Stimulated activated CD4-positive, alpha-beta T cell treated with anti-CD3 and anti-CD28 coated beads, Interleukin-2, amount 100 ng/mL, for 4 hours (primary cell): ENCODE measurements at regions not wholly inside any gene's neighbourhood (a gene's known extent, or its start where the extent isn't known, plus 50 kb on each side); places are given as distances from the start of the nearest gene placed in this dataset.

Experiments
- DNase-seq: peaks from one replicate; pipeline ENCODE4 v3.0.0-alpha.2; 2020; ENCODE audit warnings: low read depth

DNA sequence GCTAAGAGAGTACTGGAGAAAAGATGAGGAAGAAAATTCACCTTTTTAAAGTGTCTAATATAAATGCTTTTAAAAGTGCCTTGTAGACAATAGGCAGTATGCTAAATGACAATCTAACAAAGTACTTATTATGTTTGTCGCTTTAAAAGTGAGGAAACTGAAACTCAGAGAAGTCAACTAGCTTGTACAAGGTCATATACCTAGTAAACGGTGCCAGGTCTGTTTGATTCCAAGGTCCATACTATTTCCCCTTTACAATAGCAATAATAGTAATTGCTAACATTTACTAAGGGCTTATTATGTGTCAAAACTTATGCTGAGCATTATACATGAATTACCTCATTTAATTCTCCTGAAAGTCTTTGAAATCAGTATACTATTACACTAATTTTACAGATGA is 328.6 kb upstream of the SLC24A2 start:
- no peak for DNase-seq

DNA sequence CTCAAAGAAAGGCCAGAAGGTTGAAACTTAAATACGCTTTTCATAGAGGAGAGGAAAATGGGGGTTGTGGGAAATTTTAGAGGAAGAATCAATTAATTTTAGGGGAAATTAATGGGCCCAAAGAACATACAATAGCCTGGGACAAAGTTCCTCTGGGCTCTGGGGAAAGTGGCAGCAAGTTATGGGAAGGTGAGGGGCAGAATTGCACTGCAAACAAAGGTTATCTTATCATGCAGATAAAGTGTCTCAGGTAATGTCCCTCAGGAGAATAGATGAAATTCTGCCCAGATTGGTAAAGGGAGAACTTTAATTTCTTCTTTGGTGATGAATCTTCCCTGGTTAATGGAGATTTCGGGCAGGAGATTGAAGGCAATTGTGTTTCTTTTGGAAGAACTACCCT is 326.1 kb upstream of the SLC24A2 start:
- DNase-seq = no peak

DNA sequence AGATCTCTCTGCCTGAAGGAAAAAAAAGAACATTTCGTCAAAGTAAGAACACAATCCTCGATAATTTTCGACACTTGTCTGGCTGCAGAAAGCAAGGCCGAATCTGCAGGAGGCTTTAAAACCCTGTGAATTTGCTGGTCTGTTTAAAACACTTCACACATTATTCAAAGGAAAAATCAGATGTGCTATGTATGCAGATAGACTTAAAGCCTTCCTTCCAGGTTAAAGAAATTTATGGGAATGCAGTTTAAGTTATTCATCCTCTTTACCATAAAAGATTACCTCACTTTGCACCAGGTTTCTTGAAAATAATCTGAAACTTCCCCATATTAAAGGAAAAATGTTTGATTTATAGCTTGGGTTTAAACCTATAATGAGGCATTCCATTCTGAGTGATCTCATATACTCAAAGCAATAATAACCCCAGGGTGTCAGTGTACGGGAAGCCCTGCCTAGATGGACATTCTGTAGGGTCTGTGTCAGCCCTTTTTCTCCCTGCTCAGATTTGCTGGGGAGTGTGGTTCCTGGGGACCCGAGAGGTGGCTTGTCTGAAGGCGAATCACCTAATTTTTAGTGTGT is 323.5 kb upstream of the SLC24A2 start:
- DNase-seq = no peak

- DNase-seq = no peak
Observed at GRCh38 chr9:20111173-20111843, 322.5 kb upstream of the SLC24A2 start.

- DNase-seq = no peak
Observed at GRCh38 chr9:20095430-20096092, 306.7 kb upstream of the SLC24A2 start.

- no peak for DNase-seq
Observed at GRCh38 chr9:20092561-20092960, 303.7 kb upstream of the SLC24A2 start.

GRCh38 chr9:20087481-20087880 is 298.6 kb upstream of the SLC24A2 start:
- DNase-seq = no peak

GRCh38 chr9:20085842-20086241 is 297.0 kb upstream of the SLC24A2 start:
- DNase-seq = no peak

GRCh38 chr9:20084125-20084524 is 295.3 kb upstream of the SLC24A2 start:
- DNase-seq = no peak

GRCh38 chr9:20083390-20083789 is 294.6 kb upstream of the SLC24A2 start:
- no peak for DNase-seq

DNA sequence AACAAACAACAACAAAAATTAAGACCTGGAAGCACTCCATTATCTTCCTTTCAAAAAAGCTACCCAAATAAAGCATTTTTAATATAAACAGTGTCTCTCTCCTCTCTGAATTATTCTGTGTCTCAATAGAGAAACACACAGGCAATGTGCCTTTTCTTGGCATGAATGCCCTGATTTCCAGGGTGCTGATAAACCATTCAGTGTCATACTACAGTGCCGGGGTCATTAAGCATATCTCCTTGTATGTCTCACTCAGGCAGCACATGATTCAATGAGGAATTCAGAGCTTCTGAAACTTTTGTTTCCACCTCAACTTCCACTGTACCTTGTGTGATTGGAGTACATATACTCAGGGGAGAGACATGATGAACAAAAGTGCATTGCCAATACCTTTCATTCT is 294.0 kb upstream of the SLC24A2 start:
- DNase-seq = no peak

DNA sequence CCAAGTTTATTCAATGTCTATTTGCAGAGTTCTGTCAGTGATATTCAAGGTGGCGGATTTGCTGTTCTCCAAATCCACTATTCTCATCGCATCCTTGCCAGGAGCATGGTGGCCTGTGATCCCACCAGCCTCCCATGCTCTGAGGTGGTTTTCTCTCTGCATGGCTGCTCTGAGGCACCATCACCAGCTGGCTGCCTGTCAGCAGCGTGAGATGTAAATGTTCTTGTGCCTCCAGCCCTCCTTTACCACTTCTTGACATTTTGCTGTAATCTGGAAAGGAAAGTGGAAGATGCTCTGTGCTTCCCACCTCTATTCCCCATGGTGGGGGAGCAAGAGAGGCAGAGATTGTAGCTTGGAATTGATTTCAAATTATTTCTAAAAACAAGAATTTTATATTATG is 293.6 kb upstream of the SLC24A2 start:
- DNase-seq = no peak

DNA sequence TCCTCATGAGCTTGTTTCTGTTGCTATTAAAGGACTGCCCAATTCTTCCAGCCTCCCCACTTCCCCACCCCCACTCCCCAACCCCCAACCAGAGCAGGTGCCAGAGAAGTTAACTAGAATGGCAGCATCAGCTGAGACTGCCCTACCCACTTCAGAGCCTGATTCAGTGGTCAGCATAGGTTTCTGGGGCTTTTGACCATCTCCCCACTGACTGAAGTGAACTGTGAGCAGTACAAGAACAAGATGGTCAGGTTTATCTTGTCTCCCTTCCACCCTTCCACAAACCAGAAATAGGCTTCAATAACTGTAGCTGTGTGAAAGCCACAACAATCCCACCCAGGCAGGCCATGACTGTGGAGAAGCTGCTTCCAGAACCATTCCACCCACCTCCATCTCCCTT is 289.4 kb upstream of the SLC24A2 start:
- no peak for DNase-seq

DNA sequence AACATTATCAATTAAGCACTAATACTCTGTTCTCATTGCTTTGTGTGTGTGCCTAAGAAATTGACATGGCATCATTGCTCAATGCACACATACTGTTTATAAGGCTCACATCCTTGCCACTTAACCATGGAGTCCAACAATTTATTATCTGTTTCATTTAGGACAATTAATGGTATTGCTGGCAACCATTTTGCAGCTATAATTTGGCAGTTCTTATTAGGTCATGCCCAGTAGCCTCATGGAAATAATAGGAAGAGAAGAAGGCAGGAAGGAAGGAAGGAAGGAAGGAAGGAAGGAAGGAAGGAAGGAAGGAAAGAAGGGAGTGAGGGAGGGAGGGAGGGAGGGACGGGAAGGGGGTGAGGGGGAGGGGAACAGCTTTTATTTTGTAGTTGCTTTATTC is 285.5 kb upstream of the SLC24A2 start:
- no peak for DNase-seq

GRCh38 chr9:20070336-20070735 is 281.5 kb upstream of the SLC24A2 start:
- DNase-seq = no peak

DNA sequence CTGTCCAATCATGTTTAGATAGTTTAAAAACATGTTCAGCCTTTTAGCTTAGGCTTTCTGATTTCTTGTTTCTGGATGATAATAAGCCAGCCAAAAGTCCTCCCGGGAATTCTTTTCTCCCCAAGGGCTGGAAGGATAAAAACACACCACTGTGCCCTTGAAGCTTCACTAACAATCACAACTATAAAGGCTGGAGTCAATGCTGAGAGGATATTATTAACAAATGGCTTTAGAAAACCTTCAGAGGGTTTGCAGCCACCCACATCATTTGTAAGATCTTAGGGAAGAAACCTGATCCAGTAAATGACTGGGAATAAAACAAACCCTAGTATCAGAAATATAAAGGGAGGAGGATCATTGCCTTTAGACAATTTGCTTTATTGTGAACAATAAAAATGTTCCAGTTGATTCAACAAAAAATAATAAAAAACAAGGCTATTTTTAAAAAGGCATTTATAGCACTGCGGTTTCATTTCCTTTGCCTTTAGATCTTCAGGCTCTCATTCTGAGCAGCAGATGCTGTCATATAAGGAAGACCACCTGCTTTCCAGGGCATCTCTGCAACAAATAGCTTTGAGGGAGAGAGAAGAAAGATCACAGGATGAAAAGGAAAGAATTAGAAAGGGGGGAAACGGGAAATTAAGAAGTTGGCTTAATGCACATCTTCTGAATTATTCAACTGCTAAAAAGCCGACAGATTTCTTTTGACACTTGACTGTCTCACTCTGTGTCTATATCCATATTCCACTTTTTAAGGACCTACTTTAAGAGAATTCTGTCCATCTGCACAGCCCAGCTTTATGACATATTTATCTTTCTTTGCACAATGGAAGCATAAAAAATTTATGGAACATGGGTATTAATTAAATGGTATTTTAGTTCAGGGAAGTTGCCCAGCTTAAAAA is 277.2 kb upstream of the SLC24A2 start:
- no peak for DNase-seq

DNA sequence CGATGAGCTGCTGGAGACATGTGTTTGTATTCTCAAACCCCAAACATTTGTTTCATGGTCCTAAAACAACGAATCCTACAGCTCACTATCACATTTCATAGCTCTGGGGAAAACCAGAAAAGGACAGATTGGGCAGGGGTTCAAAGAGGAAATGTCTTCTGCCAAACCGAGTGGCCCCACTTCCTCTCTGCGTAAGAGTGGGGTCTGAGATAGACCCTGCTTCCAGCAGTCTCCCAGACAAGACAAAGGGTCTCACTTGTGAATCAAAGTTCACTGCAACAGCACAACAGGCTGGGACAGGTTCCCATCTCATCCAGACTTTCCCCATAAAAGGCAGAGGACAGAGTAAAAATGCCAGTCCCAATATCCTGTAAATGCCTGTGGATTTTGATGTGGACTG is 276.2 kb upstream of the SLC24A2 start:
- DNase-seq = no peak

GRCh38 chr9:20054734-20055133 is 265.9 kb upstream of the SLC24A2 start:
- DNase-seq = no peak

GRCh38 chr9:20048985-20049384 is 260.1 kb upstream of the SLC24A2 start:
- DNase-seq = no peak

- no peak for DNase-seq
Observed at GRCh38 chr9:20048437-20048836, 259.6 kb upstream of the SLC24A2 start.

- no peak for DNase-seq
Observed at GRCh38 chr9:20044686-20045085, 255.8 kb upstream of the SLC24A2 start.

- no peak for DNase-seq
Observed at GRCh38 chr9:20043461-20043860, 254.6 kb upstream of the SLC24A2 start.

DNA sequence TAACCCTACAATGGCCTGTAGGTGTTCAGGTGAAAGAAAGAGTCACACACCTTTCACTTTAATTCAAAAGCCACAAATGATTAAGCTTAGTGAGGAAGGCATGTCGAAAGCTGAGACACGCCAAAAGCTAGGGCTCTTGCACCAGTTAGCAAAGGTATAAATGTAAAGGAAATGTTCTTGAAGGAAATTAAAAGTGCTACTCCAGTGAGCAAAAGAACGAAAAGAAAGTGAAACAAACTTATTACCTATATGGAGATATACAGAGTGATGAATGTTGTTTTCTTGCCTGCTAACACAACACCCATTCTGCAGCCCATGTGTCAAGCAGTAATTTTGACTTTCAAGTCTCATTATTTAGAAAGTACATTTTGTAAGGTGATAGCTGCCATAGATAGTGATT is 254.2 kb upstream of the SLC24A2 start:
- no peak for DNase-seq
